Keratinocyte (primary cell): ENCODE measurements at regions not wholly inside any gene's neighbourhood (a gene's known extent, or its start where the extent isn't known, plus 50 kb on each side); places are given as distances from the start of the nearest gene placed in this dataset.

Experiments used
- EZH2 ChIP-seq: IDR thresholded peaks from one replicate; pipeline ENCODE4 v1.6.1; 2012; ENCODE audit warnings: inconsistent platforms, mild to moderate bottlenecking, low read length, moderate library complexity
- TF ChIP-seq, protein P1 (sequence below), 3 experiments: IDR thresholded peaks in 1 of 3; conservative IDR thresholded peaks in 1 of 3; optimal IDR thresholded peaks in 1 of 3; 2 replicates in 2 of 3; 3 replicates in 1 of 3; pipeline versions ENCODE3 to v1.5.1; 2011; ENCODE audit warnings: low read length in 3 of 3, mild to moderate bottlenecking in 3 of 3, moderate library complexity in 2 of 3, control low read depth in 1 of 3, inconsistent platforms in 1 of 3; ENCODE audit not compliant: insufficient read depth in 2 of 3; ENCODE audit errors: extremely low read depth in 1 of 3

DNA sequence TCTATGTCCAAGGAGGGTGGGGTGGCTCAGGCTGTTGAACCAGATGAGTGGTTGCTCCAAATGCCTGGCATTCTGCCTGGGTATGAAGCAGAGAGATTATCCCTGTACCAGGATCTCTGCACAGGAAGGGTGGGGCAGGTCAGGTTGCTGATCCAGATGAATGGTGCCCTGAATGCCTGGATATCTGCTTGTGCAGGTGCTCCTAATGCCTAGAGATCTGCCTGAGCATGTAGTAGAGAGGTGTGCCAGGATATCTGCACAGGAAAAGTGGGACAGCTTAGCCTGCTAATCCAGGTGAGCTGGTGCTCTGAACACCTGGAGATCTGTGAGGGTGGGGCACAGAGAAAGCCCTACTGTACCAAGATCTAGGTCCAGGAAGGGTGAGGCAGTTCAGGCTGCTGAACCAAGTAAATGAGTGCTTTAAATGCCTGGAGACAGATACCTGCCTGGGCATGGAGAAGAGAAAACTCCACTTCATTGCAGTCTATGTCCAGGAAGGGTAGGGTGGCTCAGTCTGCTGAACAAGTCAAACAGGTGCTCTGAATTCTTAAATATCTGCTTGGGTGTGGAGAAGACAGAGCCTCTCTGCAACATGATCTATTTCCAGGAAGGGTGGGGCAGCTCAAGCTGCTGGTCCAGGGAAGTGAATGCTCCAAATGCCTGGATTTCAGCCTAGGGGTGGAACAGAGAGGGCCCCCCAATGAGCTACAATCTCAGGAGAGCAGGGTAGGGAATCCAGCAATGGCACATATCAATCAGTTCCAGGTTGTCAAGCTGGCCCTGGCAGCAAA, 189.4 kb upstream of the DMRTA1 start:
- TF ChIP-seq, protein P1, sequence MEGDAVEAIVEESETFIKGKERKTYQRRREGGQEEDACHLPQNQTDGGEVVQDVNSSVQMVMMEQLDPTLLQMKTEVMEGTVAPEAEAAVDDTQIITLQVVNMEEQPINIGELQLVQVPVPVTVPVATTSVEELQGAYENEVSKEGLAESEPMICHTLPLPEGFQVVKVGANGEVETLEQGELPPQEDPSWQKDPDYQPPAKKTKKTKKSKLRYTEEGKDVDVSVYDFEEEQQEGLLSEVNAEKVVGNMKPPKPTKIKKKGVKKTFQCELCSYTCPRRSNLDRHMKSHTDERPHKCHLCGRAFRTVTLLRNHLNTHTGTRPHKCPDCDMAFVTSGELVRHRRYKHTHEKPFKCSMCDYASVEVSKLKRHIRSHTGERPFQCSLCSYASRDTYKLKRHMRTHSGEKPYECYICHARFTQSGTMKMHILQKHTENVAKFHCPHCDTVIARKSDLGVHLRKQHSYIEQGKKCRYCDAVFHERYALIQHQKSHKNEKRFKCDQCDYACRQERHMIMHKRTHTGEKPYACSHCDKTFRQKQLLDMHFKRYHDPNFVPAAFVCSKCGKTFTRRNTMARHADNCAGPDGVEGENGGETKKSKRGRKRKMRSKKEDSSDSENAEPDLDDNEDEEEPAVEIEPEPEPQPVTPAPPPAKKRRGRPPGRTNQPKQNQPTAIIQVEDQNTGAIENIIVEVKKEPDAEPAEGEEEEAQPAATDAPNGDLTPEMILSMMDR (optimal IDR thresholded peaks at IDR 0.05 in 1 of 3, IDR thresholded peaks at IDR 0.05 in 1 of 3, conservative IDR thresholded peaks at IDR 0.05 in 1 of 3; ENCODE audit: extremely low read depth in 1 of 3, insufficient read depth in 2 of 3, low read length in 3 of 3): no peak
- TF ChIP-seq EZH2: no peak
